H9 (cell line): ENCODE measurements at regions not wholly inside any gene's neighbourhood (a gene's known extent, or its start where the extent isn't known, plus 50 kb on each side); places are given as distances from the start of the nearest gene placed in this dataset.

Source experiments
- DNase-seq: peaks from one replicate; pipeline ENCODE4 v3.0.0-alpha.2; 2017
- H2AFZ ChIP-seq: one replicate; pipeline ENCODE4 v1.6.1; 2013; ENCODE audit warnings: mild to moderate bottlenecking, low read length, control low read depth, moderate library complexity
- H2AK5ac ChIP-seq: 2 replicates; pipeline ENCODE4 v1.6.1; 2013; ENCODE audit warnings: low read length, control low read depth, mixed read lengths; ENCODE audit not compliant: insufficient read length
- H2BK120ac ChIP-seq: one replicate; pipeline ENCODE4 v1.6.1; 2013; ENCODE audit warnings: low read depth, mild to moderate bottlenecking, low read length, control low read depth, inconsistent platforms; ENCODE audit not compliant: poor library complexity, severe bottlenecking
- H2BK12ac ChIP-seq: 2 replicates; pipeline ENCODE4 v1.6.1; 2013; ENCODE audit warnings: low read length, control low read depth, mixed read lengths, low read depth; ENCODE audit not compliant: insufficient read length
- H2BK15ac ChIP-seq: 2 replicates; pipeline ENCODE4 v1.6.1; 2013; ENCODE audit warnings: low read depth, low read length, control low read depth
- H2BK20ac ChIP-seq: one replicate; pipeline ENCODE4 v1.6.1; 2013; ENCODE audit warnings: low read depth, mild to moderate bottlenecking, low read length, control low read depth, inconsistent platforms; ENCODE audit not compliant: poor library complexity, severe bottlenecking
- H2BK5ac ChIP-seq: 2 replicates; pipeline ENCODE4 v1.6.1; 2013; ENCODE audit warnings: low read length, control low read depth, mixed read lengths; ENCODE audit not compliant: insufficient read length
- H3K14ac ChIP-seq: 2 replicates; pipeline ENCODE4 v1.6.1; 2013; ENCODE audit warnings: low read length, control low read depth; ENCODE audit not compliant: insufficient read depth
- H3K18ac ChIP-seq: 2 replicates; pipeline ENCODE4 v1.6.1; 2013; ENCODE audit warnings: low read depth, mild to moderate bottlenecking, mixed read lengths, low read length, control low read depth; ENCODE audit not compliant: insufficient read length
- H3K23ac ChIP-seq: 2 replicates; pipeline ENCODE4 v1.6.1; 2013; ENCODE audit warnings: low read length, control low read depth, mixed read lengths, low read depth; ENCODE audit not compliant: insufficient read length
- H3K23me2 ChIP-seq: 2 replicates; pipeline ENCODE4 v1.6.1; 2013; ENCODE audit warnings: low read depth, mild to moderate bottlenecking, mixed read lengths, low read length, control low read depth; ENCODE audit not compliant: insufficient read length, poor library complexity, severe bottlenecking
- H3K27ac ChIP-seq: 2 replicates; pipeline ENCODE4 v1.5.1; 2013; ENCODE audit warnings: low read length, control low read depth, mixed read lengths, low read depth; ENCODE audit not compliant: insufficient read length
- H3K27me3 ChIP-seq: 2 replicates; pipeline ENCODE4 v1.6.1; 2013; ENCODE audit warnings: low read length, control low read depth, inconsistent platforms; ENCODE audit not compliant: insufficient read depth
- H3K4ac ChIP-seq: 2 replicates; pipeline ENCODE4 v1.6.1; 2013; ENCODE audit warnings: low read depth, mild to moderate bottlenecking, control low read depth, inconsistent platforms, low read length, moderate library complexity
- H3K4me1 ChIP-seq: 2 replicates; pipeline ENCODE4 v1.6.1; 2013; ENCODE audit warnings: low read length, control low read depth, inconsistent platforms; ENCODE audit not compliant: insufficient read depth
- H3K4me2 ChIP-seq: 2 replicates; pipeline ENCODE4 v1.6.1; 2013; ENCODE audit warnings: low read length, control low read depth, mixed read lengths; ENCODE audit not compliant: insufficient read length, insufficient read depth
- H3K56ac ChIP-seq: 2 replicates; pipeline ENCODE4 v1.6.1; 2013; ENCODE audit warnings: low read depth, mild to moderate bottlenecking, mixed read lengths, low read length, control low read depth; ENCODE audit not compliant: insufficient read length
- H3K79me1 ChIP-seq: 2 replicates; pipeline ENCODE4 v1.6.1; 2013; ENCODE audit warnings: low read depth, mild to moderate bottlenecking, moderate library complexity, low read length, control low read depth, inconsistent platforms; ENCODE audit not compliant: insufficient read depth, poor library complexity, severe bottlenecking
- H3K79me2 ChIP-seq: 2 replicates; pipeline ENCODE4 v1.6.1; 2013; ENCODE audit warnings: low read length, control low read depth, inconsistent platforms; ENCODE audit not compliant: insufficient read depth
- H3K9ac ChIP-seq: 2 replicates; pipeline ENCODE4 v1.6.1; 2013; ENCODE audit warnings: low read length, control low read depth, mixed read lengths; ENCODE audit not compliant: insufficient read length; ENCODE audit errors: extremely low read depth
- H3K9me3 ChIP-seq: one replicate; pipeline ENCODE4 v1.6.1; 2013; ENCODE audit warnings: low read depth, low read length, inconsistent platforms; ENCODE audit not compliant: control insufficient read depth
- H3T11ph ChIP-seq: one replicate; pipeline ENCODE4 v1.6.1; 2013; ENCODE audit warnings: mild to moderate bottlenecking, low read length, control low read depth, inconsistent platforms
- H4K20me1 ChIP-seq: one replicate; pipeline ENCODE4 v1.6.1; 2013; ENCODE audit not compliant: control insufficient read depth, insufficient read length, insufficient read depth
- H4K5ac ChIP-seq: 2 replicates; pipeline ENCODE4 v1.6.1; 2013; ENCODE audit warnings: low read depth, mild to moderate bottlenecking, mixed read lengths, low read length, control low read depth; ENCODE audit not compliant: insufficient read length
- H4K8ac ChIP-seq: replicated peaks from 2 replicates; pipeline ENCODE4 v1.6.1; 2013; ENCODE audit warnings: low read length, control low read depth, mixed read lengths, low read depth; ENCODE audit not compliant: insufficient read length
- H4K91ac ChIP-seq: 2 replicates; pipeline ENCODE4 v1.6.1; 2013; ENCODE audit warnings: low read depth, mild to moderate bottlenecking, moderate library complexity, mixed read lengths, low read length, control low read depth; ENCODE audit not compliant: insufficient read length
- H3K27ac Mint-ChIP-seq, 3 experiments: 2 replicates in 2 of 3; 3 replicates in 1 of 3; pipeline ENCODE4 v1.8.0; 2020 to 2021; ENCODE audit warnings: mixed read lengths in 3 of 3, mild to moderate bottlenecking in 1 of 3, moderate library complexity in 1 of 3
- H3K27me3 Mint-ChIP-seq: 2 replicates; pipeline ENCODE4 v1.8.0; 2021; ENCODE audit warnings: low read depth, mild to moderate bottlenecking, moderate library complexity, mixed read lengths
- H3K36me3 Mint-ChIP-seq, 3 experiments: 2 replicates in 2 of 3; 3 replicates in 1 of 3; pipeline ENCODE4 v1.8.0; 2020 to 2021; ENCODE audit warnings: low read depth in 3 of 3, mixed read lengths in 3 of 3; ENCODE audit not compliant: insufficient read depth in 1 of 3
- H3K4me1 Mint-ChIP-seq, 2 experiments: 2 replicates each; pipeline ENCODE4 v1.8.0; 2020; ENCODE audit warnings: mixed read lengths in 2 of 2
- H3K4me3 Mint-ChIP-seq, 2 experiments: 2 replicates in 1 of 2; 3 replicates in 1 of 2; pipeline ENCODE4 v1.8.0; 2020 to 2021; ENCODE audit warnings: mild to moderate bottlenecking in 2 of 2, mixed read lengths in 2 of 2, moderate library complexity in 1 of 2
- H3K9me3 Mint-ChIP-seq, 2 experiments: 2 replicates in 1 of 2; 3 replicates in 1 of 2; pipeline ENCODE4 v1.8.0; 2020; ENCODE audit warnings: mild to moderate bottlenecking in 2 of 2, mixed read lengths in 2 of 2, moderate library complexity in 1 of 2
- WGBS: extraction: QIAGEN DNeasy Blood & Tissue Kit; methylation state at CpG from one replicate; pipeline ENCODE4 v1.1.7; 2013; ENCODE audit warnings: missing lambda C conversion rate, low lambda C conversion rate, mixed read lengths; ENCODE audit not compliant: insufficient read length; ENCODE audit errors: extremely low coverage; 5-methylcytosine and 5-hydroxymethylcytosine counted together
- TF ChIP-seq, protein P1 (sequence below): fragments of 200-600 bp; sonication (generic); conservative IDR thresholded peaks from 3 replicates; pipeline ENCODE4 v1.8.0; 2021; ENCODE audit warnings: antibody characterized with exemption, mild to moderate bottlenecking

DNA sequence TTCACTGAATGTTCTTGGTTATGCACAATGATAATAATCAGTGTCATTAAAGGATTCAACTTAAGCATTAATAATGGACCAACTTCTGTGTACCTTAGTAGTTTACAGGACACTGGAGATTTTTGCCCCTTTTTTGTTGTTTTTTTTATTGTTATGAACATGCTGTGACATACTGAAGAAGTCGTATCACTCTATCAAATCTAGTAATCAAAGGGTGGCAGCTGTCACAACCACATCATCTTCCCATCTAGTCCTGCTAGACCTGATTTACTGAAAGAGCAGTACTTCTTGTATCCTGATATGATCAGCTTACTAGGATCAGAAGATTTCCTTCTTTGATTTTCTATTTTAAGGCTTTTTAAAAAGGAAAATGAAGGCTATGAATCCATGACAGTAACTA is 504.6 kb upstream of the CELF2 start:
- H3K56ac ChIP-seq: no peak overlapping the region
- H4K20me1 ChIP-seq: no peaks in the 10 kb centered on the region
- no peak overlapping the region for H4K8ac ChIP-seq
- Mint-ChIP-seq H3K27ac (no peak overlapping the region), H3K4me3 (no peak overlapping the region), H3K36me3 (no peaks in the 10 kb centered on the region), H3K27me3 (no peaks in the 10 kb centered on the region), H3K9me3 (no peaks in the 10 kb centered on the region), H3K4me1 (peaks cover 0 to 6% of the 10 kb centered on the region in 2 experiments; a peak in 3 of 4 replicates)
- H3K14ac ChIP-seq: no peak overlapping the region
- H3K9ac ChIP-seq: no peak overlapping the region
- no peak overlapping the region for H4K5ac ChIP-seq
- no peak overlapping the region for H2BK12ac ChIP-seq
- no peak overlapping the region for H2AK5ac ChIP-seq
- no peak overlapping the region for H3K27ac ChIP-seq
- no peaks in the 10 kb centered on the region for H3K4me1 ChIP-seq
- no peaks in the 10 kb centered on the region for H3K79me2 ChIP-seq
- no peak overlapping the region for H2BK5ac ChIP-seq
- H3K4ac ChIP-seq: no peak overlapping the region
- H3K4me2 ChIP-seq: no peak overlapping the region
- WGBS: no CpG with 5 or more reads among the region's 1 CpG
- H3K79me1 ChIP-seq: no peaks in the 10 kb centered on the region
- H4K91ac ChIP-seq: no peak overlapping the region
- no peak overlapping the region for H2BK120ac ChIP-seq
- H3K23ac ChIP-seq: no peak overlapping the region
- no peak overlapping the region for H2AFZ ChIP-seq
- DNase-seq: no peak
- no peak overlapping the region for H2BK20ac ChIP-seq
- no peak overlapping the region for H3K18ac ChIP-seq
- no peaks in the 10 kb centered on the region for H3K23me2 ChIP-seq
- no peaks in the 10 kb centered on the region for H3K27me3 ChIP-seq
- no peak overlapping the region for H2BK15ac ChIP-seq
- TF ChIP-seq, protein P1, sequence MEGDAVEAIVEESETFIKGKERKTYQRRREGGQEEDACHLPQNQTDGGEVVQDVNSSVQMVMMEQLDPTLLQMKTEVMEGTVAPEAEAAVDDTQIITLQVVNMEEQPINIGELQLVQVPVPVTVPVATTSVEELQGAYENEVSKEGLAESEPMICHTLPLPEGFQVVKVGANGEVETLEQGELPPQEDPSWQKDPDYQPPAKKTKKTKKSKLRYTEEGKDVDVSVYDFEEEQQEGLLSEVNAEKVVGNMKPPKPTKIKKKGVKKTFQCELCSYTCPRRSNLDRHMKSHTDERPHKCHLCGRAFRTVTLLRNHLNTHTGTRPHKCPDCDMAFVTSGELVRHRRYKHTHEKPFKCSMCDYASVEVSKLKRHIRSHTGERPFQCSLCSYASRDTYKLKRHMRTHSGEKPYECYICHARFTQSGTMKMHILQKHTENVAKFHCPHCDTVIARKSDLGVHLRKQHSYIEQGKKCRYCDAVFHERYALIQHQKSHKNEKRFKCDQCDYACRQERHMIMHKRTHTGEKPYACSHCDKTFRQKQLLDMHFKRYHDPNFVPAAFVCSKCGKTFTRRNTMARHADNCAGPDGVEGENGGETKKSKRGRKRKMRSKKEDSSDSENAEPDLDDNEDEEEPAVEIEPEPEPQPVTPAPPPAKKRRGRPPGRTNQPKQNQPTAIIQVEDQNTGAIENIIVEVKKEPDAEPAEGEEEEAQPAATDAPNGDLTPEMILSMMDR: no peak
- H3T11ph ChIP-seq: no peak overlapping the region
- H3K9me3 ChIP-seq: no peaks in the 10 kb centered on the region
